GM19452 (cell line): ENCODE measurements at regions not wholly inside any gene's neighbourhood (a gene's known extent, or its start where the extent isn't known, plus 50 kb on each side); places are given as distances from the start of the nearest gene placed in this dataset.
"Not testable (repeated sequence)": the region's sequence is repeated elsewhere in the genome, so short reads cannot be mapped to it uniquely, and the experiment has no call there.

Experiments used
- ATAC-seq: cut with Tn5 transposase; IDR thresholded peaks from one replicate; pipeline ENCODE4 v1.9.1; 2021; ENCODE audit not compliant: unreplicated experiment

DNA sequence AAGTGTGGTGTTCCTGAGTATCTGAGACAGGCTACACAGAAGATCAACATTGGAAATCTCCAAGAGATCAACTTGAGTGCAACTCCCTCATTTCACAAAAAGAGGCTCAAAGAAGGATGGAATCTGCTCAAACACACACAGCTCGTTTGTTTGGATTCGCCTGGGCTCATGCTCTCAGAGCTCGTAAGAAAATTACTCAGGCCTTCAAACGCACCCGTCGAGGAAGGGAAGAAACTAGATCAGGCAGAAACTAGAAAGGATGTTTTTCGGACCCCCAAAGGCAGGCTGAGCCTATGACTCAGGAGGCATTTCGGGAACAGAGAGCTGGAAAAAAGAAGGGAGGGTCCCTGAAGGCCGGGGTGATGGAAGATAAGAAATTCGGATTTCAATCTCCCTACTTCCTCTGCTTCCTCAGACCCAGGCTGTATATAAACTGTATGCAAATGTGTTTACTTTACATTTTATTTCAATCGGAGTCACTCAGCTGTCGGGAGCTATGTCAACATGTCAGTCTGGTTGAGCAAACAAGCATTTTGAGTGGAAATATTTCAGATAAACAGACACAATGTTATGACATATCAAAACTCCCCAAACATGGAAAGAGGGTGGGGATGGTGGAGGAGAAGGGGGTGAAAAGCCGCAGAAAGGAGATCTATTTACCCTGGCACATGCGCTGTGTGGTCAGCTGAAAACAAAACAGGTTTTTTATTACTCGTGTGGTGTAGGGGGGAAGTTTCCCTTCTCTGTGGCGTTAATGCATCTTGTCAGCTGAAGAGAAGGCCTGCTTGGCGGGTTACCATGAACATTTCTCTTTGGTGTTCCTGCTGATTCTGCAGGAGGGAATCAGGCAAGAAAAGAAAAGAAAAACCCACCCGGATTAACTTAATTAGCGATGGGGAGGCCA lies 129.1 kb upstream of the TBX3 start:
- ATAC-seq: no peak

DNA sequence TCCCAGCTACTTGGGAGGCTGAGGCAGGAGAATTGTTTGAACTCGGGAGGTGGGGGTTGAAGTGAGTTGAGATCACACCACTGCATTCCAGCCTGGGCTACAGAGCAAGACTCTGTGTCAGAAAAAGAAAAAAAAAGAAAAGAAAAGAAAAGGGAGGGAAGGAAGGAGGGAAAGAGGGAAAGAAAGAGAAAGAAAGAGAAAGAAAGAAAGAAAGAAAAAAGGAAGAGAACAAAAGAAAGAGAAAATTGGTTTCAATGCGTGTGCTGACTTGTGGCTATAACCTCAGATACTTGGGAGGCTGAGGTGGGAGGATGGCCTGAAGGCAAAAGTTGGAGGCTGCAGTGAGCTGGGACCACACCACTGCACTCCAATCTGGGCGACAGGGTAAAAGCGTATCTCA lies 128.4 kb upstream of the TBX3 start:
- no peak for ATAC-seq

DNA sequence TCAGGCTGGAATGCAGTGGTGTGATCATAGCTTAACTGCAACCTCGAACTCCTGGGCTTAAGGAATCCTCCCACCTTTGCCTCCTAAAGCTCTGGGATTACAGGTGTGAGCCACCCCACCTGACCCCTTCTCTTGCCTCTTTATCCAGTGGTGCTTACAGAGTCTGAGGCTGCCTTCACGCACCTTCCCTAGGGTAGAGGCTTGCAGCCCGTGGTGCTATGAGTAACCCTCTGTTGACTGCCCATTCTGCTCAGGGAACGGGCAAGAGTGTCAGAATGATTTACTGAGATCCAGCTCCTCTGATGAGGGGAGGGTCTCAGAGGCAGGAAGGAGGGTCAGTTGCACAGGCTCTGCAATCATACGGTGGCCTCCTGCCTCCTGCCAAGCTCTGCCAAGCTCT lies 125.1 kb upstream of the TBX3 start:
- ATAC-seq: no peak

DNA sequence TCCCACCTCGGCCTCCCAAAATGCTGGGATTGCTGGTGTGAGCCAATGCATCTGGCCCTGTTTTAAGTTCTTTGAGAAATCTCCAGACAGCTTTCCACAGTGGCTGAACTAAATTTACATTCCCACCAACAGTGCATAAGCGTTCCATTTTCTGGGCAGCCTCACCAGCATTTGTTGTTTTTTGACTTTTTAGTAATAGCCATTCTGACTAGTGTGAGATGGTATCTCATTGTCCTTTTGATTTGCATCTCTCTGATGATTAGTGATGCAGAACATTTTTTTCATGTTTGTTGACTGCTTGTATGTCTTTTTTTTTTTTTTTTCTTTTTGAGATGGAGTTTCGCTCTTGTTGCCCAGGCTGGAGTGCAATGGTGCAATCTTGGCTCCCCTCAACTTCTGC lies 117.4 kb upstream of the TBX3 start:
- ATAC-seq: not testable (repeated sequence)

DNA sequence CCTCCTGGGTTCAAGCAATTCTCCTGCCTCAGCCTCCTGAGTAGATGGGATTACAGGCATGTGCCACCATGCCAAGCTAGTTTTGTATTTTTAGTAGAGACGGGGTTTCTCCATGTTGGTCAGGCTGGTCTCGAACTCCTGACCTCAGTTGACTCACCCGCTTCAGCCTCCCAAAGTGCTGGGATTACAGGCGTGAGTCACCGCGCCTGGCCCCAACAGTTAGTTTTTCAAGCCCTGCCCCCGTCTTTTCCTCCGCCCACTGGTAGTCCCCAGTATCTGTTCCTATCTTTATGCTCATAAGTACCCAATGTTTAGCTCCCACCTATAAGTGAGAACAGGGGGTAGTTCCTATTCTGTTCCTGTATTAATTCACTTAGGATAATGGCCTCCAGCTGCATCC lies 116.6 kb upstream of the TBX3 start:
- not testable (repeated sequence) for ATAC-seq

DNA sequence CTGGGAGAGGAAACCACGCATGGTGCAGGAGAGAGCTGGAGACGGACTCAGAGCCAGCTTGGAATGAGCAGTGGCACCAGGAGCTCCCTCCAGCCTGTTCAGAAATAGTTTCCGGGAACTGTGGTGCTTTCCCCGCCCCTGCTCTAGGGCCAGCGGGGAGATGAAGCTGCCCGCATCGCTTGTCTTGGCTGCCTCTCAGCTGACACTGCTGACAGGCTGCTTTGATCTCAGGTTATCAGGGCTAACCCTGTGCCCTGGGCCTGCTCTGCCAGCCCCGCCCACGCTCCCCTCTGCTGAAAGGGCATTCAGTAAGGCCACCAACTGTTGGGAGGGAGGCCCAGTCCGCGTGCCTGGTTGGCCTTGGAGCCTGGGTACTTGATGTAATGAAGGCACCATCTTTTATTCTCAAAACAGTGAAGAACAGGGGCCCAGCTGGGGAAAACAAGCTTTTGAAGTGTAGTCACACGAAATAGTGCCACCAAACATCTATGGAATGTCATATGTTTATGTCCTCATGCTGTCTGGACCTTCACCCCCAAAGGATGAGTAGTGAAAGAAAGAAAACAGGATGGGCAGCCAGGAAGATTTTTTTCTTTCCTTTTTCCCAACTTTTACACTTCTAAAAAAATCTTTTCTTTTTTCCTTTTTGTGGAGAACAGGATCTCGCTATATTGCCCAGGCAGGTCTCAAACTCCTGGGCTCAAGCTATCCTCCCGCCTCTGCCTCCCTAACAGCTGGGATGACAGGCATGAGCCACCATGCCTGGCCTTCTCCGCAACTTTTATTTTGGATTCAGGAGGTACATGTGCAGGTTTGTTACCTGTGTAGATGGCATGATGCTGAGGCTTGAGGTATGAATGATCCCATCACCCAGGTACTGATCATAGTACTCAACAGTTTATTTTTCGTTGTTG lies 115.9 kb upstream of the TBX3 start:
- ATAC-seq: no peak

DNA sequence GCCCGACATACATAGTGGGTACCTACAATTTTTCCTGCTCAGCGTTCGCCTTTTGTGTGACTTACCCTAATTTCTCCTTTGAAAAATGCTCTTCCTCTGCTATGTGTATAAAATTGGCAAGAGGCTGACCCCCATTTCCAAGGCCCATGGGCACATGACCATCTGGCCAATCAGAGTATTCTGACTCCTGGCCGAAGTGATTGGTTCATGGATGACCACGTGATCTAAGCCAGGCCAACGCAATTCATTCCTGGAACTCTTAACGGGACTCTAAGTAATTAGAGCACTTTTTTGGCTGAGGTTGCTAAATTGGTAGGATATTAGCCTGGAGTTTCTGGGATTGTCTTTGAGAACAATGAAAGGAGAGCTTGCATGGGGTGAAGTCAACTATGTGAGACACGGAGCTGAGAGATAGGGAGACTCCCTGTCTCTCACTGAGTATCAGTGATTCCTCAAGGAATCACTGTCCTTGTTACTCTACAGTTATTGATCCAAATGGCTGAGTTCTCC lies 110.1 kb upstream of the TBX3 start:
- no peak for ATAC-seq

DNA sequence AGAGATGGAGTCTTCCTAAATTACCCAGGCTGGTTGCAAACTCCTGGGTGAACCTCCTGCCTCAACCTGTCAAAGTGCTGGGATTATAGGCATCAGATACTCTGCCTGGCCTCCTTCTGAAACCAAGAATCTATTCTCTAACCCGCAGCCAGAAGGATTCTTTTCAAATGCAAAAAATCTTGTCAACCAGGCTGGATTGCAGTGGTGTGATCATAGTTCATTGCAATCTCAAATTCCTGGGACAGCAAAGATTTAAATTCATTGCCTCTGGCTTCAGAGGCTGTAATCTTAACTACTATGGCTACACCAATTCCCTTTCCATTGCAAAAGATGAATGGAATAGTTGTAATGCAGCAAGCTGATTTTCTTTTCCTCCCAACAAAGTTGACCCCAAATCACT lies 106.3 kb upstream of the TBX3 start:
- ATAC-seq: no peak

DNA sequence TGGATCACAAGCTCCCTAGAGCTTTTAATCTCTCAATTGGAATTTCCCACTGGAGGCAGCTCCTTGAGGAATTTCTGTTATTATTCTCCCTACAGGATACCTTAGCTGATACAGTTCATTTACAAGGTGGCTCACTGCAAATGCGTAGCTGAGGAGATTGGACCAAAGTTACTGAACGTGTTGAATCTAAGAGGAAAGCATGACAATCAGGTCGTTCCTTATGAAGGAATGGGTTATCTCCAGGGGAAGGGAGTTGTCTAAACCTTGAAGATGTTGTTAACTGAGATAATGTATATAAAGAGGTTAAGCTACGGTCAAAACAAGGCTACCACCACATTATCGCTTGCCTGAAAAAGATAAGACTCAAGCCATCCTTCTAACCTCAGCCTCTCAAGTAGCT lies 105.8 kb upstream of the TBX3 start:
- no peak for ATAC-seq

DNA sequence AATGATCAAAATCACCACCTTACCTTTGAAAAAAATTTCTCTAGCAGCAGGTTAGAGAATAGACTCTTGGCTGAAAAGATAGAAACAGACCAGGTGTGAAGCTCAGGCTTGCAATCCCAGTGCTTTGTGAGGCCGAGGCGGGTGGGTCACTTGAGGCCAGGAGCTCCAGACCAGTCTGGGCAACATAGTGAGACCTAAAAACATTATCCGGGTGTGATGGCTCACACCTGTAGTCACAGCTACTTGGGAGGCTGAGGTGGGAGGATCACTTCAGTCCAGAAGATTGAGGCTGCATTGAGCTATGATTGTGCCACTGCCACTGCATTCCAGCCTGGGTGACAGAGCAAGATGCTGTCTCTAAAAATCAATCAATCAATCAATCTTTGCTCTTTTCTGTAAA lies 105.3 kb upstream of the TBX3 start:
- ATAC-seq: no peak

DNA sequence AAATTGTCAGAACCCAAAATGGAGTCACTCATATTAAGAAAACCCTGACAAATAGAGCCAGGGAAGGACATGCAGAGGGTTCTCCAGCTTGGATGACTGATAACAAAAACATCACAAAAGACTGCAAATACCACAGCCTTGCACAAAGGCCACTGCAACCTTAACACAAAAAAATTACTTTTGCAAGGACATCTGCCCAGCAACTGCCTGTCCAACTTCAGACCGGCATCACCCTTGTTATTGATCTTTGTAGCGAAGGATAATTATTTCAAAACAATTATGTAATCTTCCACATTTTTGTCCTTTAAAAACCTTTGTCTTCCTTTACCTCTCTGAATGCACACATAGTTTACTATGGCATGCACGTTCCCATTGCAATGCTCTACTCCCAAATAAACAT lies 100.6 kb upstream of the TBX3 start:
- ATAC-seq: no peak

DNA sequence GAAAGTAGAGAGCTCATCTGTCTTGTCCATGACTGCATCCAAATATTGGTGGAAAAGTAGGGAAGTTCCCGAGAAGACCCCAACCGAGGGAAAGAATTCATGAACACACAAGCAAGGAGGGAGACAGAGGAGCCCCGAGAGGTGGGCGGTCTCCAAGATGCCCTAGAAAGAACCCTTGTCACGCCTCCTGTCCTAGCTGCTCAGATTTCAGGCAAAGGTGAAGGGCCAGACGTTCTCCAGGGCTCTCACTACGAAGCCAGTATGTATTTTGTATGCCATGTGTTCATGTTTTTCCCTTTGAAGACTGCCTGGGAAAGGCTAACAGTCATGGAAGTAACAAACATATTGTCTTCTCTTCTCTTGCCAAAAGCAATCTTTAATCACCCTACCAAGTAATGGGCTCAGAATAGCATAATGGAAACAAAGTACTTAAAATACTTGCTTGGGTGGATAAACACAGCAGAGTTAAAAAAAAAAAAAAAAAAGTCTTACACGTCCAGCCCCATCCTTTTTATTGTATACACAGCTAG lies 99.2 kb upstream of the TBX3 start:
- no peak for ATAC-seq

DNA sequence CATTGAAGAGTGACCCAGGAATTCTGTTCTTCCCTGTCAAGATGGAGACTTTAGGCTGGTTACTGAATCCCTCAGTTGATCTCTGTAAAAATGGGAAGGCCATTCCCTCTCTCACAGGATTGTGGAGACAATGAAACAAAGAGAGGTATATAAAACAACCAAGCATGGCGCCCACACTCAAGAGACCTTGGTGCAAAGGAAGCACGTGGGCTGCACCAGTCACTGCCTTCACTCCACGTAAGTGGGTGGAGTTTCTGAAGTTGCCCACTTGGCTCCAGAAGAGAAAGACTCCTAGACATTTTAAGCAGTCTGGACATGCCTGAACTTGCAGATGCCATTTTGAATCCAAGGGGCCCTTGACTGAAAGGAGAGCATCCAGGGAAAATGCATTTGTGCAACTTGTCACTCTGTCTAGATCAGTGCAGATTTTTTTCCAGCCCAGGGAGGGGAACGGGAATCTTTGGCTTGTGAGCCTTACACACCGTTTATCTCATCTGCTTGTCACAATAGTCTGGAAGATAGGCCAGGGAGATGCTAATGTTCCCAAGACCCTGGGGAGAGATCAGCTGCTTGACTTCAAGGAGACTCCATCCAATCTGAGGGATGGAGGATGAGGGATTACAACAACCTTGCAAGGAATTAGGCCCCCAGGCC lies 96.9 kb upstream of the TBX3 start:
- ATAC-seq: no peak

DNA sequence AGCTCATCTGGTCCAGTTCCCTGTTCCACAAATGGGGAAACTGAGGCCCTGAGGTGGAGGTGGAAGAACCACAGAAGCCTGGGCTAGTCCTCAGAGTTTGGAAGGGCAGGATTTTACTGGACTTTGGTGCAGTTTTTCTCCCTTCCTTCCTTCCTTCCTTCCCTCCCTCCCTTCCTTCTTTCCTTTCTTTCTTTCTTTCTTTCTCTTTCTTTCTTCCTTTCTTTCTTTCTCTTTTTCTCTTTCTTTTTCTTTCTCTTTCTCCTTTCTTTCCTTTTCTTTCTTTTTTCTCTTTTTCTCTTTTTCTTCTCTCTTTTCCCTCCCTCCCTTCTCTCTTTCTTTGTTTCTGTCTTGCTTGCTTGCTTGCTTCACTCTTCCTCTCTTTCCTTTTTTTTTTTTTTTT lies 95.7 kb upstream of the TBX3 start:
- ATAC-seq: no peak

DNA sequence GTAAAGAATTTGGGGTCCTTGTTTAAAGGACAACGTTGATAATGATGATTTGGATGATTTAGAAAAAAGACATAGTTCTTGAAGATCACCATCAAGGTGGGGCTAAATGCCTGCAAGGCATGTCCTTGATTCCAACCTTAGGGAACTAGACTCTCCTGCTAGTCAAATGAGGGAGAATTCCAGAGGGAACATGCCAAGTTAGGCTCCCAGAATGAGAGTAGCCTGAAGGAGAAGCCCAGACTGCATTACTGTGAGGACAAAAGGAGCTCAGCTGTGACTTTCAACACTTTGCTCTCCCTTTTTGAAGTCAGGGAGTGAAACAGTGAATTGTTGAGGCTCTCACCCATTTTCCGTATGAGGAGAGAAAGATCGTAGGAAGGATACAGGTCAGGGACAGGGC lies 95.2 kb upstream of the TBX3 start:
- ATAC-seq: no peak

DNA sequence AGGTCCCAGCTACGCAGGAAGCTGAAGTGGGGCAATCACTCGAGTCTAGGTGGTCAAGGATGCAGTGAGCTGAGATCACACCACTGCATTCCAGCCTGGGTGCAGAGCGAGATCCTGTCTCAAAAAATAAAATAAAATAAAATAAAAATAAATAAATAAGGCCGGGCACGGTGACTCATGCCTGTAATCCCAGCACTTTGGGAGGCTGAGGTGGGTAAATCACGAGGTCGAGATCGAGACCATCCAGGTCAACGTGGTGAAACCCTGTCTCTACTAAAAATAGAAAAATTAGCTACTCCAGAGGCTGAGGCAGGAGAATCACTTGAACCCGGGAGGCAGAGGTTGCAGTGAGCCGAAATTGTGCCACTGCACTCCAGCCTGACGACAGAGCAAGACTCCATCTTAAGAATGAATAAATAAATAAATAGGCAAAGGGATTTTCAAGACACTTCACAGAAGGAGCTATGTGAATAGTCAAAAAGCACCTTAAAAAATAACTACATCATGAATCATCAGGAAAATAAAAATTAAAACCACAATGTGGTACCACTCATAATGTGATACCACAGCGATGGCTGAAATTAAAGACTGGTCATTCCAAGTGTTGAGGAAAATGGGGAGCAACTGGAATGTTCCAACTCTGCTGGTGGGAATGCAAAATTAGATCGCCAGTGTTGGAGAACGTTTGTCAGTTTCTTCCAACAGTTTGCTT lies 92.9 kb upstream of the TBX3 start:
- no peak for ATAC-seq

DNA sequence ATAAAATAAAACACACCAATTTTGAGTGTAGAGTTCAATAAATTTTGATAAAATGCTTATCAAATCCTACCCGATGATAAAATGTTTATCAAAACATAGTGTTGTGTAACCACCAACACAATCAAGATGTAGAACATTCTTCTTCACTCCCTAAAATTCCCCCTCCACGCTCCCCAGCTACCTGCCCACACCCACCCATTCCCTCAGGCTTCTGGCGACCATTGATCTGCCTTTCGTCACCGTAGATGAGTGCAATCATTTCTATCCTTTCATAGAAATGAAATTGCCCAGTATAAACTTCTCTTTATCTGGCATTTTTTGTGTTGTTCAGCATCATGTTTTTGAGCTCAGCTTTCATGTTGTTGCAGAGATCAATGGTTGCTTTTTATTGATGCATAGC lies 90.7 kb upstream of the TBX3 start:
- ATAC-seq: no peak

DNA sequence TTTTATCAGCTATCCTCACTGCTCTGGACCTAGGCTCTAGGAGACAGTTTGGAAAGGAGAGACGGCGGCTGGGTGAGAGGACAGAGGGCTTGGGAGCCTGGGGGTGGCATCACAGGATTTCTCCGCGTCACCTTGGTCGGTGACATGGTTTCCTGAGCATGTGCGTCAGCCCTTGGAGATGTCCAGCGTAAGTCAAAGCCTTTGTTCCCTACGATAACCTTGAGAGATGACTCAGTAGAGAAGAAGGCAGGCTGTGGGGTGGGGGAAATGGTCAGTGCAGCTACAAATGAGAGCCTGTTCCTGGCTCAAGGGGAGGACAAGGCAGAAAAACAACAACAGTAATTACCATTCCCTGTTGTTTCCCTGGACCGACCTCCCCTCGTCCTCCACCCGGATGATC lies 90.2 kb upstream of the TBX3 start:
- ATAC-seq: no peak

DNA sequence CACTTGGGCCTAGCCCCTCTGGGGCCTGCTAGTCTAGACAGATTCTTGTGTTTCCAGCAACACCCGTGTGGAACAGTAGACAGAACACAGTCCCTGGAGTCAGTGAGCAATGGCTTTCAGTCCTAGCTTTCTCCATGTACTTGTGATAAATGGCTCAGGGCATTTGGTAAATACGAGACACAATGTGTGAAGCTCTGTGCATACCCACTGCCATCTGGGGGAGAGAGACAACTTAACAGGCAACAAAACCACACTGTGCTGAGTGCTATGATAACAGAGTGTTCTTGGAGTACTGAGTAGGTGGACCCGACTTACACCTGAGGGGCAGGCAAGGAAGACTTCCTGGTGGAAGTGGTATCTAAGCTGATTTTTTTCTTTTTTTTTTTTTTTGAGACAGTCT lies 86.3 kb upstream of the TBX3 start:
- no peak for ATAC-seq

DNA sequence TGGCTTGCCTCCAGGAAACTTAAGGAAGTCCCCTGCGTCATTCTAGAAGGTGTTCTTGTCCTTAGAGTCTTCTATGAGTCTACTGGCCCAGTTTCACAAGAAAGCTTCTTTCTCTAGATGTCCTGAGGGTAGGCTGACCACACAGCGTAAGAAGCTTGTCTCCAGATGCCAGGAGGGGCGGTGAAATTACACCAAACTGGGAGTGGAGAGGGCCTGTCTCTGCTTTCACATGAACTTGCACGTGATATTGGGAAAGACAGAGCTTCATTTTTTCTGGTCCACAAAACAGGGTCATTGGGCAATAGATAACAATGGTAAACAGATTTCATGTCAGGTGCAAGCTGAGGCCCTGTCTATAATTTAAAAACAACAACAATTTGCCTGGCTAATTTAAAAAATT lies 85.7 kb upstream of the TBX3 start:
- ATAC-seq: no peak
